DND-41 (cell line): ENCODE measurements at regions not wholly inside any gene's neighbourhood (a gene's known extent, or its start where the extent isn't known, plus 50 kb on each side); places are given as distances from the start of the nearest gene placed in this dataset.

ENCODE experiments used
- ATAC-seq: fragments of 200-7000 bp; cut with Tn5 transposase; 3 replicates; pipeline ENCODE4 v1.9.1; 2021; ENCODE audit warnings: low read depth; ENCODE audit not compliant: insufficient read depth
- DNase-seq: peaks from one replicate; pipeline ENCODE4 v3.0.0-alpha.2; 2020
- H2AFZ ChIP-seq: 2 replicates; pipeline ENCODE4 v1.6.0; 2012; ENCODE audit warnings: low read depth, low read length
- H3K27ac ChIP-seq: 2 replicates; pipeline ENCODE4 v1.5.1; 2012; ENCODE audit warnings: low read length, inconsistent platforms
- H3K27me3 ChIP-seq: fragments of 200-600 bp; sonication (generic); 2 replicates; pipeline ENCODE4 v1.6.0; 2012; ENCODE audit warnings: low read length, mild to moderate bottlenecking, inconsistent platforms; ENCODE audit not compliant: insufficient read depth, poor library complexity
- H3K36me3 ChIP-seq: 2 replicates; pipeline ENCODE4 v1.5.1; 2012; ENCODE audit warnings: low read length, inconsistent platforms; ENCODE audit not compliant: insufficient read depth
- H3K4me1 ChIP-seq: 2 replicates; pipeline ENCODE4 v1.5.1; 2012; ENCODE audit warnings: mild to moderate bottlenecking, low read length; ENCODE audit not compliant: insufficient read depth
- H3K4me2 ChIP-seq: 2 replicates; pipeline ENCODE4 v1.6.0; 2012; ENCODE audit warnings: mild to moderate bottlenecking, moderate library complexity, low read length, inconsistent platforms; ENCODE audit not compliant: insufficient read depth
- H3K4me3 ChIP-seq, 2 experiments: fragments of 200-600 bp in 1 of 2; shearing (Covaris generic) in 1 of 2; 2 replicates each; pipeline ENCODE4 v1.5.1; 2012 to 2016; ENCODE audit warnings: inconsistent platforms in 2 of 2, low read length in 2 of 2, mild to moderate bottlenecking in 2 of 2, low read depth in 1 of 2, moderate library complexity in 1 of 2
- H3K79me2 ChIP-seq: 2 replicates; pipeline ENCODE4 v1.6.0; 2012; ENCODE audit warnings: low read length, inconsistent platforms; ENCODE audit not compliant: insufficient read depth
- H3K9ac ChIP-seq: 2 replicates; pipeline ENCODE4 v1.6.0; 2012; ENCODE audit warnings: low read depth, mild to moderate bottlenecking, inconsistent platforms, low read length, moderate library complexity
- H3K9me3 ChIP-seq: 2 replicates; pipeline ENCODE4 v1.5.1; 2012; ENCODE audit warnings: low read length, moderate library complexity, mild to moderate bottlenecking, inconsistent platforms; ENCODE audit not compliant: insufficient read depth, severe bottlenecking
- H4K20me1 ChIP-seq: 2 replicates; pipeline ENCODE4 v1.6.0; 2012; ENCODE audit warnings: low read length; ENCODE audit not compliant: insufficient read depth
- CTCF ChIP-seq: IDR thresholded peaks from 2 replicates; pipeline ENCODE4 v1.5.1; 2012; ENCODE audit warnings: borderline replicate concordance, low read length, moderate library complexity, mild to moderate bottlenecking; ENCODE audit not compliant: poor library complexity, severe bottlenecking; ENCODE audit errors: extremely low read depth
- EZH2 ChIP-seq: IDR thresholded peaks from 3 replicates; pipeline ENCODE4 v1.6.1; 2012; ENCODE audit warnings: borderline replicate concordance, low read depth, mild to moderate bottlenecking, moderate library complexity, low read length, inconsistent platforms; ENCODE audit not compliant: severe bottlenecking

- Histone ChIP-seq H3K36me3 (no peaks in the 10 kb centered on the region), H3K27me3 (no peaks in the 10 kb centered on the region), H3K4me2 (no peak overlapping the region), H3K9me3 (no peaks in the 10 kb centered on the region), H3K4me1 (no peaks in the 10 kb centered on the region), H2AFZ (no peak overlapping the region), H4K20me1 (no peaks in the 10 kb centered on the region), H3K9ac (no peak overlapping the region), H3K27ac (no peak overlapping the region), H3K79me2 (no peaks in the 10 kb centered on the region), H3K4me3 (no peak overlapping the region)
- TF ChIP-seq CTCF (no peak), EZH2 (no peak)
- peak; percentile 16 for DNase-seq
- ATAC-seq: peak; percentile 63; the same call in 2 of the 3 replicates
Measured at GRCh38 chr7:139172775-139173174, 58.3 kb upstream of the UBN2 start.

- no peak overlapping the region for H3K27ac ChIP-seq
- H3K4me2 ChIP-seq: no peak overlapping the region
- no peaks in the 10 kb centered on the region for H4K20me1 ChIP-seq
- H3K4me1 ChIP-seq: no peaks in the 10 kb centered on the region
- DNase-seq (no peak), ATAC-seq (no peak)
- TF ChIP-seq EZH2 (no peak), CTCF (no peak)
- no peaks in the 10 kb centered on the region for H3K9me3 ChIP-seq
- no peak overlapping the region for H2AFZ ChIP-seq
- H3K36me3 ChIP-seq: peaks cover 11% of the 10 kb centered on the region; the same call in 1 of the 2 replicates
- no peaks in the 10 kb centered on the region for H3K79me2 ChIP-seq
- no peak overlapping the region for H3K9ac ChIP-seq
- no peaks in the 10 kb centered on the region for H3K27me3 ChIP-seq
- H3K4me3 ChIP-seq: no peak overlapping the region
Measured at GRCh38 chr7:139177696-139178095, 53.3 kb upstream of the UBN2 start.

GRCh38 chr7:139180700-139181311 is 50.2 kb upstream of the UBN2 start:
- no peak for TF ChIP-seq CTCF
- TF ChIP-seq EZH2: no peak
- no peak overlapping the region for H3K9ac ChIP-seq
- H3K27me3 ChIP-seq: no peaks in the 10 kb centered on the region
- H3K36me3 ChIP-seq: peaks cover 12% of the 10 kb centered on the region; the same call in 1 of the 2 replicates
- no peak overlapping the region for H3K4me3 ChIP-seq
- H2AFZ ChIP-seq: no peak overlapping the region
- H3K79me2 ChIP-seq: no peaks in the 10 kb centered on the region
- H3K27ac ChIP-seq: no peak overlapping the region
- no peak for ATAC-seq
- H4K20me1 ChIP-seq: no peaks in the 10 kb centered on the region
- DNase-seq: no peak
- no peaks in the 10 kb centered on the region for H3K9me3 ChIP-seq
- no peak overlapping the region for H3K4me2 ChIP-seq
- no peaks in the 10 kb centered on the region for H3K4me1 ChIP-seq
